ENCODE measurements at regions not wholly inside any gene's neighbourhood (a gene's known extent, or its start where the extent isn't known, plus 50 kb on each side); places are given as distances from the start of the nearest gene placed in this dataset.
"Not testable (repeated sequence)": the region's sequence is repeated elsewhere in the genome, so short reads cannot be mapped to it uniquely, and the experiment has no call there.

DNA sequence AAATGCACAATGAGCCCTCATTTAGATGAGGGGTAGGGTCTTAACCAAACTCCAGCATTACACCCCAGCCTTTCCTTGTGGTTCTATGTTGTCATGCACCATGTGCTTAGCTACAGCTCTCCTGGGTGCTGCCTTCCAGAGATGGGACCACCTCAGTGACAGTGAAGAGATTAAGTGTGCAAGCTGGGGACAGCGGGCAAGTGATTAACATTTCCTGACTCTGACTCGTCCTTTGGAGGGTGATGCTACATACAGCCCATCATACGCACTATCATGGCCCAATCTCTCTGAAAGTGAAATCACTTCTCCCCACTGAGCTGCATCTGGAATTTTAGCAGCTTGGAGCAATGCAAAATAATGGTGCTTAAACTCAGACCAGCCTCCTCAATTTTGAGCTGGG, 293.0 kb upstream of the PLGLB1 start:
- H3K9me3 ChIP-seq; DNase-seq; intact Hi-C loops (cut with DNase I); H3K4me3 ChIP-seq; H3K4me1 ChIP-seq; H3K27ac ChIP-seq; H3K27me3 ChIP-seq; H3K36me3 ChIP-seq: not testable (repeated sequence)
- 75 to 77% methylated on average over 3 of the region's 3 CpGs for WGBS, 2 donors

DNA sequence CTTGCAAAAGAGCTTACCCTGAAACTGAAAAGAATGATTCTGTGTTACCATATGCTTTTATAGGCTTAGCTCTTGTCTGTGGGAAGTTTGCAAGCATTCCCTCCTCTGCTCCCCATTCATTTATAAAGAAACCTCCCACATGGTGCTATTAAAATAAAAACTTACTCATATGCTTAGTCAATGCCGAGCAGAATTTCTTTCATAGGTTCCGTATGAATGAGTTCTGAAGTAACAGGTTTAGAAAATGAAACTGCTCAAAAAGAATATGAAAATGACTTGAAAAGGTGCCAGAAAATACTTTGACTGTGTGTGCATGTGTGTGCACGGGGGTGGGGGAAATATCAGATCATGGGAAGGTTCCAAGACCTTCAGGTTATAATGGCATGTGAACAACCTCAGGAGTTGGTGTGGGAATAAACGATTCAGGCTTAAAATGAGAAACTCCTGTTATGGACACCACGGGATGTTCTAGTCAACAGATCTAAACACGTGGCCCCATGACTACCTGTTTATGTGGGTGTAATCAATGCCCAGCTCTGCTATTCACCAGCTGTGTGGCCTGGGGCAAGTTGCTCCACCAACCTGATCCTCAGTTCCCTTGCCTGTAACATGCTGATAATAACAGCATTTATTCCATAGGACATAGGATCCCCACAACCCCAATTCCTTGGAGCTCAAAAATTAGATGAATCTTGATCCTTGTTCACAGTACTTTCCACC, 293.7 kb upstream of the PLGLB1 start:
- H3K4me3 ChIP-seq; H3K36me3 ChIP-seq; intact Hi-C loops (cut with DNase I); H3K9me3 ChIP-seq; H3K27me3 ChIP-seq; H3K4me1 ChIP-seq; DNase-seq; H3K27ac ChIP-seq: not testable (repeated sequence)
- 62 to 64% methylated on average over 5 of the region's 6 CpGs for WGBS, 2 donors

DNA sequence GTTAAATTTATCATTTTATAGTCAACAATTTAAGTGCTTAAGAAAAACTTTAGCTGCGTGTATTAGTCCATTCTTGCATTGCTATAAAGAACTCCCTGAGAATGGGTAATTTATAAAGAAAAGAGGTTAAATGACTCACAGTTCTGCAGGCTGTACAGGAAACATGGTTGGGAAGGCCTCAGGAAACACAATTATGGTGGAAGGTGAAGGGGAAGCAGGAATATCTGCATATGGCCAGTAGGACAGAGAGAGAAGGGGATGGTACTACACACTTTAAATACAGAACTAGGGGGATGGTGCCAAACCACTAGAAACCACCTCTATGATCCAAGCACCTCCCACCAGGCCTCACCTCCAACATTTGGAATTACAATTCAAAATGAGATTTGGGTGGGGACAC, 295.5 kb upstream of the PLGLB1 start:
- H3K27ac ChIP-seq; H3K4me1 ChIP-seq; H3K4me3 ChIP-seq; H3K36me3 ChIP-seq; H3K27me3 ChIP-seq; intact Hi-C loops (cut with DNase I); DNase-seq; H3K9me3 ChIP-seq: not testable (repeated sequence)
- no CpG with 5 or more reads among the region's 1 CpG for WGBS, 2 donors

DNA sequence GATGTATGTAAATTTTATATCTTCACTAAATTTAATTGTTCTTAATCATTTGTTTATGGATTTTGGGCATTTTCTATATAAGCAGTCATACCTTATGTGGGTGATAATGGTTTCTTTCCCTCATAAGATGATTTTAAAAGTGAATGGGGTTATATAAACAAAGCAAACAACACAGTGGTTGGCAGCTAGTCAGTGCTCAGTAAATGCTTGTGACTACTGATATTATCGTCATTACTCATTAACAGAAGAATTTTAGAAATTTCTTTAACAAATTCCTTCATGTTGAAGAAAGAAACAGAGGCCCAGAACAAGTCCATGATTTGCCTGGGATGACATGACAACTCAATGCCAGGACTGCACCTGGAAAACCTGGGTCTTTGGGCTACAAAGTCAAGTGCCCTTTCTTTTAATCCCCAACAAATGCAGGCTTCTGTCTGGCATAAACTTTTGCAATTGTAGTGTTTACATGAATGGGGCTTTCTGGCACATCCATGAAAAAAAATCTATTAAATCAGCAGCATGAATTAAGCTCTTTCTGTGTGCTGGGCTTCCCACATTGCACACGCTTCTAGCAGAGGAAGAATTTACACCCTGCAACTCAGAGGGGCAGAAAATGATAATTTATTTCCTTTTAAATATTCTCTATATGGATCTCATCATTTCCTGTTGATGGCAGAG, 297.3 kb upstream of the PLGLB1 start:
- H3K4me1 ChIP-seq; DNase-seq; H3K27ac ChIP-seq; intact Hi-C loops (cut with DNase I); H3K27me3 ChIP-seq; H3K4me3 ChIP-seq; H3K9me3 ChIP-seq; H3K36me3 ChIP-seq: not testable (repeated sequence)
- 38 to 67% methylated on average over 1 of the region's 2 CpGs for WGBS, 2 donors

DNA sequence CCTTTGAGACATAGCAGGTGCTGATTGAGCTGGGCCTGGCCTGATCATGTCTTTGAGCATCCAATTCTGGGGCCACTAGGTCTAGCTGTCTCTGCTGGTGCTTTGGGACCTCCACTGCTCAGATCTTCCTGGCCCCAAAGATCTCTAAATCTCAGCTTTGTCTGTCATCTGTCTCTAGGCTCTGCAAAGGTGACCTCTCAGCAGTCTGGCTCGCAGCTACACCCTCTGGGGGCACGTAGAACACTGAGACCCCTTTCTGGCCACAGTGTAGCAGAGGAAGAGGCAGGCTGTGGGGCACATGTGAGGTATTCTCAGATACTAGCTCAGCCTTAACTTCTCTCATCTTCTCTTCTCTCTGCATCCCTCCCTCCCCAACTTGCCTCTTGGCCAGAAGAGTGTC, 298.1 kb upstream of the PLGLB1 start:
- H3K36me3 ChIP-seq; intact Hi-C loops (cut with DNase I); H3K4me1 ChIP-seq; H3K27me3 ChIP-seq; DNase-seq; H3K9me3 ChIP-seq; H3K27ac ChIP-seq; H3K4me3 ChIP-seq: not testable (repeated sequence)
- 64 to 89% methylated on average over 2 of the region's 2 CpGs for WGBS, 2 donors

DNA sequence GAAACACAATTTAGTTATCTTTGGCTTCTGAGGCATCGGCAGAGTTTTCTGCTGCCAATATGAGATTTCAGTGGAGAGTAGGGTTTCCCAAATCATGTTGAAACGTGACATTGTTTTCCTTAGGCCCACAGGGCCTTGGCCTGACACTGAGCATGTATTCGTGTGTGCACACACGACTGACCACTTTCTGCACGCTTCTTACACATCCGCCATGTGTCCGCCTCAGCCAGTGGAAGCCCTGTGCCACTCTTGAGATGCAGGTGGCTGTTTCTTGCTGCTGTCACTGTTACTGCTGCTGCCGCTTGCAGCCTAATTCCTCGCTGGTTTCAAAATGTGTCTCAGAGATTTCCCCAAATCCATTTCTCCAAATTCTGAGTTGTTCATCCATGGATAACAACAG, 299.6 kb upstream of the PLGLB1 start:
- H3K4me3 ChIP-seq; H3K9me3 ChIP-seq; H3K36me3 ChIP-seq; H3K27ac ChIP-seq; H3K27me3 ChIP-seq; intact Hi-C loops (cut with DNase I); H3K4me1 ChIP-seq; DNase-seq: not testable (repeated sequence)
- 84 to 95% methylated on average over 7 of the region's 9 CpGs for WGBS, 2 donors

DNA sequence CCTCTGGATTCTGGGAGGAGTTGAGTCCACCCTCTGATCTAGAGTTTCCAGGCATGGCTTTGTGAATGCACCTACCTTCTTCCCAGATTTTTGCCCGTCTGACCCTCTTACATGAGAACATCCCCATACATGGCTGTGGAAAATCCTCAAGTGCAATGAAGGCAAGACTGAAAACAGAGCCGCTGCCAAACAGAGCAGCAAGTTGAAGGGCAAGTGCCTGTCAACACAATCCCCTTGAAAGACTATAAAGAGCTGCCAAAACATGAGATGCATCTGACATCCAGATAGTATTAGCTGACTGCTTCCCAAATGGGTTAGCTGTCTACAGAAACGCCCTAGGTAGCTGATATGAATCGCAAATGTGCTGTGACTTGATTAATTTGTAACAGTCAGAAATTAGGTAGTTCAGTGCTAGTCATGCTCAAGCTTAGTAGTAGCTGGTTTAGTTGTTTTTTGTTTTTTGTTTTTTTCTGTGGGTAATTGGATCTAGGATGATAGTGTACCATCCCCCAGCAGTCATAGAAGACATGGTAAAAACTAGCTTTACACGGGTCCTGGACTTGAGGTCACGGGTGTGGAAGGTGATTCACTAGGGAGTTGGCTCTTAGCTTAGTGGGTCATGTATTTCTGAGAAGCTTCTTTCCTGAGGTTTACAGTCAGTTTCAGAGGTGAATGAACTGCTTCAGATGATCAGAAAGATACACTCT, 302.8 kb upstream of the PLGLB1 start:
- intact Hi-C loops (cut with DNase I); H3K27me3 ChIP-seq; DNase-seq; H3K4me3 ChIP-seq; H3K27ac ChIP-seq; H3K36me3 ChIP-seq; H3K4me1 ChIP-seq; H3K9me3 ChIP-seq: not testable (repeated sequence)
- WGBS, 2 donors: 41 to 71% methylated on average over 4 to 5 of the region's 6 CpGs

DNA sequence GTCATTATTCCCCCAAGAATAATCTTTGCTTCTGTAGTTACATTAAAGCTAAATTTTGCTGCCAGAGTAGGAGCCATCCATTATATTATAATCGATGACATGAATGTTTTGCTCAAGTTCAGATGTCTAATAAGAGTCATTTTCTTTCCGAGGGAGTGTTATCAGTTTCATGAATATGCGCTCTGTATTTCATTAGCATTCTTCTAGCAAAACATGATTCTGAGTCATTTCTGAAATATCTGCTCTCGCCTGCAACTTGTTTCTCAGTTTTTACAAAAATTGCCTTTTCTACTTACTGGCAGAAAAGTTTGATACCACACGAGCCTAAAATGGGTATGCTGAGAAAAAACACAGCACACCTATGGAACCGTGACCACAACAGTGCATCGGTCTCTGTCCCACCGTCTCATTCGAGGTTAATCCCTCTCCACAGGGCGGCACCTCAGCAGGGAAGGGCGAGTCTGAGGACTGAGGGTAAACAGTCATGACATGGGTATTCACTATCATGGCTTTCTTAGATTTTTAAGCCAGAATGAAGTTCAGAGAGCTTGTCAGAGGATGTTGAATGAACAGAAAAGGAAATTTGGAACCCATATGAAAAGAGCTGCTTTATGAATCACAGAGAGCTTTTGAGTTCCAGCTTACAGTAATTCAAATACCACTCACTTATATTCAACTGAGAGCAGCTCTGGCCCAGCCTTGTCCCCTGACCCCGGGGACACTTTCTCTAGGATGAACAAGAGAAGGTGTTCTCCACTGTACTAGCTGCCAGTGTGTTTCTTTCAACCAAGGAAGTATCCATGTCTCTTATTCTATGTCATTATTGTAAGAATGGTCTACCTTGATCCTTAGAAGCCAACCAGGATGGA, 303.6 kb upstream of the PLGLB1 start:
- DNase-seq; H3K4me3 ChIP-seq; intact Hi-C loops (cut with DNase I); H3K4me1 ChIP-seq; H3K9me3 ChIP-seq; H3K36me3 ChIP-seq; H3K27ac ChIP-seq; H3K27me3 ChIP-seq: not testable (repeated sequence)
- 65 to 69% methylated on average over 5 to 6 of the region's 12 CpGs for WGBS, 2 donors

DNA sequence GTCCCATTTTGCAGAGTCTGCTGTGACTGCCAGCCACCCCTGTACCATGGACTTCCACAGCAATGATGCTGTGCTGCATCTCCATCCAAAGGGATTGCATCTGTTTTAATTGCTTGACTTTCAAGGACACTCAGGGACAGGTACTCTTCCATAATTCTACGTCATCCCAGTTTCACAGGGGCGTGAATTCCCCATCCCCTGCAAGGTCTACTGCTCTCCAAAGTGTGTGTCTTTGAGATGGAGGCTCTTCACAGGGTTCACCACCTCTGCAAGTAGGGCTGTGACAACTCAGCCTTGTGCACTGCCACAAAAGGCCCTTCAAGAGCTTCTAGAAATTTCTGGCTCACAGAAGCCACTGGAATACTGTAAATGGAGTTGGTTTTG, 304.3 kb upstream of the PLGLB1 start:
- intact Hi-C loops (cut with DNase I); H3K4me3 ChIP-seq; H3K27ac ChIP-seq; H3K27me3 ChIP-seq; H3K4me1 ChIP-seq; DNase-seq; H3K9me3 ChIP-seq; H3K36me3 ChIP-seq: not testable (repeated sequence)
- 74 to 80% methylated on average over 2 of the region's 2 CpGs for WGBS, 2 donors

DNA sequence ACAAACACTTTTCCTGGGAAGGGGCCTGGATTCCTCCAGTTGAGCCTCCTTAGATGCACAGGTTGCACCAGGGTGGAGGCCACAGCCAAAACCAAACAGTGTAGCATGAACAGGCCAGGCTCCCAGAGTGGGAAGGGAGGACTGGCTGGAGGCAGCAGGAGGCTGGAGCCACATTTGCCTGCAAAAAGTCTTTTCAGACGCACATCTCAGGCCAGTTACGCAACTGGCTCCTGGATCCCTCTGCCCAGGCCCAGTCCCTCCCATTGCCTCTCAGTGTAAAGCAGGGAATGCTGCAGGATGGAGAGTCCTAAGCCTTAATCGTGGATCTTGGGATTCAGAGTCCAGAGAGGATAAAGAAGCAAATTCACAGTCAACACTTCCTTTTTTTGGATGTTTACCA, 305.1 kb upstream of the PLGLB1 start:
- H3K4me1 ChIP-seq; H3K27me3 ChIP-seq; intact Hi-C loops (cut with DNase I); DNase-seq; H3K27ac ChIP-seq; H3K9me3 ChIP-seq; H3K36me3 ChIP-seq; H3K4me3 ChIP-seq: not testable (repeated sequence)
- 85 to 90% methylated on average over 2 of the region's 3 CpGs for WGBS, 2 donors

DNA sequence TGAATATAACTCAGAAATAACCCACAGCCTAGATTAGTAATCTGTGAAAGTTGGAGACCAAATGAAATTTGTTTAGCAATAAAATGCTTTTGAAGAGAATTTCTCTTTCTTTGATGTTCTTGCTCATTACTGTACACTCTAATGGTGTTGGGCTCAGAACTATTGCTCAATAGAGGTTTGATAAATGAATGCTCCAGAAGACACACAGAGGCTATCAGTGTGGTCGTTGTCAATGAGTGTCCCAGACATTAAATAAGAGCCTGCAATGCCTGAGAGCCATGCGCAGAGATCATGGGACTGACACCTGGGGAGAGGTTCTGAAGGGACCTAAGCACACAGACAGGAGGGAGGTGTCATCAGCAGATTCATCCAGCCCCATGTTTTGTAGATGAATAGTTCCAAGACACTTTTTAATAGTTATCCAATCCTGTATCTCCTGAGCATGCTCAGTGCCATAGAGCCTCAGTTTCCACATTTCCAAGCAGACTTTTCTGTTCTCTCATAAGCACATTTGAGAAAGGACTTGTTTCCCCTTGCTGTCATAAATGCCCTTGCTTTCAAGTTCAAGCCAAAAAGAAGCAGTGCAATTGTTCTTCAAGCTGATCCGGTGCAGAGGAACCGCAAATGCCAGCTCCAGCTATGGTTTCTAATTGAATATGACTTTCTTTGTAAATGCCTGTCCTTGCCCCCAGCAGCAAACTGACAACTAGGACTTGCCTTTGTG, 306.2 kb upstream of the PLGLB1 start:
- H3K27me3 ChIP-seq; H3K9me3 ChIP-seq; H3K27ac ChIP-seq; H3K36me3 ChIP-seq; H3K4me1 ChIP-seq; DNase-seq; intact Hi-C loops (cut with DNase I); H3K4me3 ChIP-seq: not testable (repeated sequence)
- WGBS, 2 donors: 69 to 84% methylated on average over 4 of the region's 4 CpGs

DNA sequence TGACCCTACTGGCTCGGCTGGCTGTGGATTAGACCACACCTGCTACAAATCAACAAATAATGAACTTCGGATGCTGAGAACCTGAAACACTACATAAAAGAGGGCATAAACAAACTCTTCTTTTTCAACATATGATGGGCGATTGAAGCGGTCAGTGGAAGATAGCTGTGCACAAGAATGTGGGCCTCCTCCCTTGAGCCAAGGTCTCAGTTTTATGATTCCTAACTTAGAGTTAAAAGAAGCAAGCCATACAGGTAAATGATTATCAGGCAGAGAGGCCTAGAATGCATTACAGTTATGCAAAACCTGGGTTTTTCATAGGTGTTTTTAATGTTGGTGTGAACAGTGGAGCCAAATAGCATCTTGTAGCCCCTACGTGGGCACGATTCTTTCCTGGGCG, 307.9 kb upstream of the PLGLB1 start:
- H3K36me3 ChIP-seq; H3K9me3 ChIP-seq; H3K27me3 ChIP-seq; H3K4me1 ChIP-seq; H3K4me3 ChIP-seq; H3K27ac ChIP-seq; DNase-seq; intact Hi-C loops (cut with DNase I): not testable (repeated sequence)
- WGBS, 2 donors: 86 to 87% methylated on average over 5 of the region's 7 CpGs
